Activated CD4-positive, CD25-positive, alpha-beta regulatory T cell (primary cell): ENCODE measurements at regions not wholly inside any gene's neighbourhood (a gene's known extent, or its start where the extent isn't known, plus 50 kb on each side); places are given as distances from the start of the nearest gene placed in this dataset.
"Not testable (repeated sequence)": the region's sequence is repeated elsewhere in the genome, so short reads cannot be mapped to it uniquely, and the experiment has no call there.

Experiments
- DNase-seq, 4 experiments: peaks; one replicate each; lab custom pipeline; 2025; lab: John Stamatoyannopoulos, UW

DNA sequence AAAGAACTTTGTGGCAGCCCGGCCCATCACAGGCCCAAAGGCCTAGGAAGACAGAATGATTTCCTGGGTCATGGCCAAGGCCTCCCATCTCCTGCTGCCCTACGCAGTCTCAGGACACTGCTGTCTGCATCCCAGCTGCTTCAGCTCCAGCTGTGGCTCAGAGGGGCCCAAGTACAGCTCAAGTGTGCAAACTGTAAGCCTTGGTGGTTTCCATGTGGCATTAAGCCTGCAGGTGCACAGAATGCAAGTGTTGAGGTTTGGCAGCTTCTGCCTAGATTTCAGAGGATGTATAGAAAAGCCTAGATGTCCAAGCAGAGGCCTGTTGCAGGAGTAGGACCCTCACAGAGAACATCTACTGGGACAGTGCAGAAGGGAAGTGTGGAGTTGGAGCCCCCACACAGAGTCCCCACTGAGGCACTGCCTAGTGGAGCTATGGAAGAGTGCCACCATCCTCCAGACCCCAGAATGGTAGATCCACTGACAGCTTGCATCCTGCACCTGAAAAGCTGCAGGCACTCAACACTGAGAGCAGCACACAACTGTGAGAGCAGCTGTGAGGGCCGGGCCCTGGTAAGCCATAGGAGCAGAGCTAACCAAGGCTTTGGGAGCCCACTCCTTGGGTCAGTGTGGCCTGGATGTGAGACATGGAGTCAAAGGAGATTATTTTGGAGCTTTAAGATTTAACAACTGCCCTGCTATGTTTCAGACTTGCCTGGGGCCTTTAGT, 208.2 kb upstream of the CMC1 start:
- no peak for DNase-seq

DNA sequence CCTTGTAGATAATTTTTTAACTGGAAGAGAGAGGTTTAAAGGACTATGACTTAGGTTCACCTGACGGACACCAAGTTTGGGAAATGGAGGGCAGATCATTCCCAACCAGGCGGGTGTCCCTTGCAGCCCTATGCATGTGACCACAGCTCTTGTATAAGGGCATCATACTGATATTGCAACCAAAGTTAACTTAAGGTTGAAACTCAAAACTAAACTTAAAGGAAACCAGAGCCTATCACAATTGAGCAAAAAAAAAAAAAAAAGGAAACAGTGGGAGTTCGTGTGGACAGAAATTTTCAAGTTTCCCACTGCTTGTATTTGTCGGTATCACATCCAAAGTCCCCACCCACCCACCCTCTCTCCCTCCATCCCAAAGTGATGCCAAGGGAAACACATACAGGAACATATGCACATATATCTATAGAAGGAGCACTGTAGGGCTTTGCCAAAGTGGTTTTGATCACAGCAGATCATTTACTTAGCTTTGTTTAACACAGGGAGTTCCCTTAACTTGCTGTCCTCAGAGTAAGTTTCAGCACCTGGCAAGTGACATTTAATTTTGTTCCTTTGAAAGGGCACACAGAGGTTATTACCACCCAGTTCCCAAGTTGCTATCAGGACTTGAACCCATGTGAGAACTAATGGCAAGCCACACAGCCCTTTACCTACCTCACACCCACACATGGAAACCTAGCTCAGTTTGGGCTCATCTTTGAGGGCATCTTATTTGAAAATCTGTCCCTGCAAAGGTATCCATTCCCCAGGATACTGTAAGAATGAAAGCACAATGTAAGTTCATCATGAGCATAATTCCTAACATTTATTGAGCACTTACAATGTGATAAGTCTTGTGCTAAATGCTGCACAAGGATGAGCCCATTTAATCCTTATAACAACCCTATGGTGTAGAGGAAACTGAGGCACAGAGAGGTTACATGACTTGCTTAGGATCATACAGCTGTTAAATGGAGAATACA, 204.5 kb upstream of the CMC1 start:
- DNase-seq: no peak

GRCh38 chr3:28039234-28039633, 202.2 kb upstream of the CMC1 start:
- DNase-seq: no peak

- no peak for DNase-seq
Measured at GRCh38 chr3:28039829-28040228, 201.6 kb upstream of the CMC1 start.

DNA sequence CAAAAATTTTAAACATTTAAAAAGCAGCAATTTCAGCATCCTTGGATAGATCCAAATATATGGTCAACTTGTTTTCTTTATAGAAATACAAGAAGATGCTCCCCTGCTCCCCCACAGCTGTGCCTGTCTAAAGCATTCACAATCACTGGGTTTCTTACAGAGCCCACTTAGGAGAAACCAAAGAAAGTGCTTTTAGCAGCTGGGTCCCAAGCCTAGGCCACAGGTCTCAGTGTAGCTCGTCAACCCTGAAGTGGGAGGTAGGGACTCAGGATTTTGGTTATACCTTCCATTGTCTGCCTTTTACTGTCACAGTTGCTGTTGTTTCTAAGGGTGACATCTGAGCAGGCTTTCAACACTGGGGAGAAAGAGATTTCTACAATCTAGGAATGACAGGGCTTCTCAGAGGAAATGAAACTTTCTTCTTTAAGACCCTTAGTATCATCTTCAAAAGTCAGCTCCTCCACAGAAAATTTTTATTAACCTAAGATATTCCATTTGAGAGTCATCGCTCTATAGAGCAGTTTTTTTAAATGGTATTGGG, 199.3 kb upstream of the CMC1 start:
- DNase-seq: no peak

GRCh38 chr3:28042707-28043106, 198.7 kb upstream of the CMC1 start:
- DNase-seq: no peak

GRCh38 chr3:28050120-28050519, 191.3 kb upstream of the CMC1 start:
- no peak for DNase-seq

DNA sequence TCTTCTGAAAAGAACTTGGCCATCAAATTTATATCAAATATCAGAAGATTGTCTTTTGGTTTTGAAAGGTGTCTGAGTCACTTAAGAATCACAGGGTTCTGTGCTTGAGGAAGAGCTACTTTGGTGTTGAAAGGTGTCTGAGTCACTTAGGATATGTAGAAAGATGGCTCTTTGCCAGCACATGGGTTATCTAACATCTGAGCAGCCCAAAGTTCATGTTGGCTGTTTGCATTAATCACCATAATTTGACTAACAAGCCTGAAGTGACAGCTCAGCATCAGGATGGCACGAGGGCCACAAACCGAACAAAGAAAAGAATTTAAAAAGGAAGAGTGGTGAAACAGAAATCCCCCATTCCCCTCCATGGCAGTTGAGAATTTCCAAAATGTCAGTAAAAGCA, 190.5 kb upstream of the CMC1 start:
- DNase-seq: no peak

DNA sequence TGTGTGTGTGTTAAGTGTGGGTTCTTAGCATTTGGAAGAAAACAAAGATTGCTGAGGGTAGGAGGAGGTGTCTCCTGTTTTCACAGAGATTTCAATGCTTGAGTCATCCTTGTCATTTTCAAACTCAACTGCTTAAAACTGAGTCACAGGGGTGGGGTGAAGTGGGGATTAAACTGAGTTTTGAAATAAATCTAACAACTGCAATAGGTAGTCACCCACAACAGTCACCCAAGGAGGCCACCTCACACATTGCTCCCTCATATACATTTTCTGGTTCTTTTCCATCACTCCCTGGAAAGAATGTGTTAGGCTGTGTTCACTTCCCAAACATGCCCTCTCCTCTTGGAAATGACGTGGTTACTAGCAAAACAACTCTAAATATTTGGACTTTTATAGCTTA, 187.7 kb upstream of the CMC1 start:
- DNase-seq: no peak

DNA sequence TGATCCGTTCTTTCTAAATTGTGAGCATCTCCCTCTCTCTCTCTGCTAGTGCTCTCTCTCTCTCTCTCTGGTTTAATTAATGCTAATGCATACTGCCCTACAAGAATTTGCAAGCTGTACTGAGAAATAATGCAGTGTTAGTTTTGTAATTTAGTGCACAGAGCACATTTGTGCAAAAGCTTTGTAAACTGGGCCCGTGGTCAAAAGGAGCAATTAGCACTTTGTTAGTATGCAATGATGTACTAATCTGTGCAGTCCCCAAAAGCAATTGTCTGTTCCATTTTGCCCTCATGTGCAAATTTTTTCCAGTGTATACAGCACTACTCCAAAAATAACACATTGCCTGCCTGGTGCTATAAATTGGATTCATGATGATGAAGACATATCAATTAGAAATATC, 184.6 kb upstream of the CMC1 start:
- no peak for DNase-seq

- DNase-seq: no peak
Measured at GRCh38 chr3:28057539-28057938, 183.9 kb upstream of the CMC1 start.

DNA sequence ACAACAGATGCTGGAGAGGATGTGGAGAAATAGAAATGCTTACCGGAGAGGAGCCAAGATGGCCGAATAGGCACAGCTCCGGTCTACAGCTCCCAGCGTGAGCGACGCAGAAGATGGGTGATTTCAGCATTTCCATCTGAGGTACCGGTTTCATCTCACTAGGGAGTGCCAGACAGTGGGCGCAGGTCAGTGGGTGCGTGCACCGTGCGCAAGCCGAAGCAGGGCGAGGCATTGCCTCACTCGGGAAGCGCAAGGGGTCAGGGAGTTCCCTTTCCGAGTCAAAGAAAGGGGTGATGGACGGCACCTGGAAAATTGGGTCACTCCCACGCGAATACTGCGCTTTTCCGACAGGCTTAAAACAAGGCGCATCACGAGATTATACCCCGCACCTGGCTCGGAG, 182.2 kb upstream of the CMC1 start:
- DNase-seq: not testable (repeated sequence)

- DNase-seq: no peak
Measured at GRCh38 chr3:28066020-28066419, 175.4 kb upstream of the CMC1 start.

DNA sequence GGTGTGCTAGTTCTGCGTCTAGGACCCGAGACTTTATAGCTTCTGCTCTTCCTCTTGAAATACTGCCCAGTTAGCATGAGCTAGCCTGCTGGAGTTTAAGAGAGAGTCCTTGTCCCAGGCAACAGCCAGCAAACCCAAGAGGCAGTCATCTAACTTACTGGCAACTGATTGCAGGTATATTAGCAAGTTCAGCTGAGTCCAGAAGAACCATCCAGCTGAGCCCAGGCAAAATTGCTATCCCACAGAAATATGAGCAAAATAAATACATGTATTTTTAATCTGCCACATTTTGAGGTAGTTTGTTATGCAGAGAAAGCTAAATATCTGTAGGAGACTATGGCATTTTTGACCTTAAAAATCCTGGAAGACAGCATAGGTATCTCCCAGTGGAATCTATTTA, 174.4 kb upstream of the CMC1 start:
- no peak for DNase-seq

GRCh38 chr3:28068342-28068741, 173.1 kb upstream of the CMC1 start:
- DNase-seq: no peak

DNA sequence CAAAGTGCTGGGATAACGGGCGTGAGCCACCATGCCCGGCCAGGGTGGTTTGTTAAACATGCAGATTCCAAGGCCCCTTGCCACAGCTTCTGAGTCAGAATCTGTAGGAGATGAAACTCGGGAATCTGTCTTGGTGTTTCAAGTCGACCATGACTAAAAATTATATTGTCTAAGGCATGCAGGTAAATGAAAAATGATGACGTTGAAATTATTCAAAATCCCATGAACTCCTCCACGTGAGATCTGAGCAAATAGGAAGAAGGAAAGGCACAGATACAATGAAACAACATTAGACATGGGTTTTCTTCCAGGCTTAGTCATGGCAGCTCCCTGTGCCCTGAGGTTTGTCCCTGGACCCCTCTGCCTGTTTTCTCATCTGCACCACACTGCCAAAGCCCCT, 172.0 kb upstream of the CMC1 start:
- DNase-seq: no peak

GRCh38 chr3:28076246-28076645, 165.2 kb upstream of the CMC1 start:
- DNase-seq: no peak

DNA sequence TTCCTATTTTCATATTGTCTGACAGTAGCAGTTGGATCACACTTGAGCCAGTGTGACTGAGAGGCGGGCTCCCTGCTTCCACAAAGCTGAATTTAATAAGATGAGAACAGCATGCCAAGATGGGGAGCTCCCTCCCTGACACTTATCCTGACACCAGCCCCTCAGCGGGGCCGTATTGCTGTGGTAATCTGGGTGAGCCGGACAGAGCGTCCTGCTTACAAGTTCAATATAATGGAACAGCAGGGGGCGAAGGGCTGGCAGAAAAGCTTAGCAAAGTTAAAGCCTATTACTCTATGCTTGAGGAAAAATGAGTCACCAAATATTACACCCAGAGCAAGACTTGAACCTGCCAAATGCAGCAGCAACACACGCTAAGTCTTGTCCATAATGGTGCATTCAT, 163.8 kb upstream of the CMC1 start:
- DNase-seq: no peak

GRCh38 chr3:28078536-28078935, 162.9 kb upstream of the CMC1 start:
- no peak for DNase-seq

- DNase-seq: no peak
Measured at GRCh38 chr3:28080716-28081115, 160.7 kb upstream of the CMC1 start.

DNA sequence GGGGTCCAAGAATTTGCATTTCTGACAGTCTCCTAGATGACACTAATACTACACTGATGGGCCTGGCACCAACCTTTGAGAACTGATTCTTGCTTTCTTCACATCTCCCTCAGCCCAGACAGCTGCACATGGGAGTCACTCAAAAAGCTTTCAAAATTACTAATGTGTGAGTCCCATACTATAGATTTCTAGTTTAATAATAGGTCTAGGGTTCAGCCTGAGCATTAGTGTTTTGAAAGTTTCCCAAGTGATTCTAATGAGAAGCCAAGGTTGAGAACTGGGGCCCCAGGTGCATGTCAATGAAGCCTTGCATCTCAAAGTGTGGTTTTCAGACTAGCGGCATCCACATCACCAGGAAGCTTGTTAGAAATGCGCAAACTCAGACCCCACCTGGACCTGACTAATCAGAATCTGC, 159.9 kb upstream of the CMC1 start:
- no peak for DNase-seq

DNA sequence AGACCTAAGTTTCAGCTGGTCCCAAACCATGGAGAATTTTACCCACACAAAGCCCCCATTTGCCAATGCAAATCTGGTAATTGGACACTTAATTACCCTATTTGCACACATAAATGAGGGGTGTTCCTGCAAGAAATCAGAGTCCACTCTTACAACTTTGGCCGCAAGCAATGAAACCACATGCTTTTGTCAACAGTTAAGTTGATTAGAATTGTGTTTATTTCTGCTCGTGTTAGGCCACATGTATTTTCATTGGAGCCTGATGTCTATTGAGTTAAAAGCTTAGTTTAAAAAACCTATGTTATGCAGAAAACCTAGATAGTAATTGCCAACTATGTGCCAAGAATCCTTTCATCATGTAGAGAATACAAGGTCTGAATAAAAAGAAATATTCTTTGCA, 153.8 kb upstream of the CMC1 start:
- no peak for DNase-seq
